HG03066 (cell line): ENCODE measurements at regions not wholly inside any gene's neighbourhood (a gene's known extent, or its start where the extent isn't known, plus 50 kb on each side); places are given as distances from the start of the nearest gene placed in this dataset.
"Not testable (repeated sequence)": the region's sequence is repeated elsewhere in the genome, so short reads cannot be mapped to it uniquely, and the experiment has no call there.

Experiments used
- ATAC-seq: cut with Tn5 transposase; IDR thresholded peaks from one replicate; pipeline ENCODE4 v1.9.1; 2021; ENCODE audit warnings: low read depth; ENCODE audit not compliant: unreplicated experiment

DNA sequence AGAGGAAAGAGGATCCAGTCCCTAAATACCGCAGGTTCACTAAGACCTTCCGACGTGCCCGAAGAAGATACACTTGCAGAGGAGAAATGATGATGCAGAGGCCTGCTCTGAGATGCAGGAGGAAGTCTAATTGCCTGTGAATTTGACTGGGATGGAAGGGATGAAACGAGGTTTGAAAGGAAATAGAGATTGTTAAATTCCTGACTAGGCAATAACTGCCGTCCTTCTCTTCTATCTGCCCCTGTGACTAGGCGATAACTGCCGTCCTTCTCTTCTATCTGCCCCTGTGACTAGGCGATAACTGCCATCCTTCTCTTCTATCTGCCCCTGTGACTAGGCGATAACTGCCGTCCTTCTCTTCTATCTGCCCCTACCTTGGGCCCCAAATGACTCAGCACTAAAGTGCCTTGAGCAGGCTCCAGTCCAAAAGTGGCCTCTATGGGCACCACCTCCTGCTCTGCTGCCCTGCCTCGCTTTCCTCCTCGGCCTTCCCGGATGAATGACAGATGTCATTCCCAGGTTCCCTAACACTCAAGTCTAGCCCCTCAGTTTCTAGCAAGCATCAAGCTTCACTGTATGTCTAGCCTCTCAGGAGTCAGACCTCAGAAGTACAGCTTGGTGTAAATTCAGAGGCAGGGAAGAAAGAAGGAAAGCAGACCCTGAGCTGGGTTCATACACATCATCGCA lies 189.1 kb downstream of the FOXD4L6 start:
- not testable (repeated sequence) for ATAC-seq

DNA sequence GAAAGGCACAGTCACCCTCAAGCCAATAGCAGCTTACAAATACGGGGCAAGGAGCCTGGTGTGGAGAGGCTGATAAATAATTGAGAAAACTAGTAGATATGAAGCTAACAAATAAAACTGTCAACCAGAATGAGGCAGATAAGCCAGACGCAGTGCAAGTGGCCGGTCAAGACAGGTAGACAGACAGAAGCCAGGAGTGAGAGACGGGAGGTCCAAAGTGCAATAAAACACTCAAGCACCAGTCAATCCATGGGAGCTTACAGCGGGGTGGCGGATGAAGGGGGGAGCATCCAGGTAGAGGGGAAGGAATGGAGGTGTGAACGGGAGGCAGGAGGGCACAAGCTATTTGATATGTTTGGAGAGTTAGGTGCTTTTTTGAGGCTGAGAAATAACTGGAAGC lies 193.1 kb downstream of the FOXD4L6 start:
- ATAC-seq: no peak

DNA sequence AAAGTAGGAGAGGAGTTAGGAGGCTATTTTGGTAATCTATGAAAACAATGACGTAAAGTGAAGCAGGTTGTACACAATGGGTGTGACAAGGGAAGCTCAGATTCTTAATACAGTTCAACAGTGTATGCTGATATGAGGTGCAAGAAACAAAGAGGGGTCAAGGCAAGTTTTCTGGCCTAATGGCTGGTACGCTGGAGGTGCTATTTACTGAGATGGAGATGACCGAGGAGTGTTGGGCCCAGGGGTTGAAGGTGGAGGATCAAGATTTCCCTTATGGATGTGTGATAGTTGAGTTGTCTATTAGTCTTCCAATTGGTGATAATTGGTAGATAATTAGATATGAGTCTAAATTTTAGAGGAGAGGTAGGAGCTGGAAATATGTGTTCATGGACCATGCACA lies 194.0 kb downstream of the FOXD4L6 start:
- not testable (repeated sequence) for ATAC-seq

- not testable (repeated sequence) for ATAC-seq
Measured at GRCh38 chr9:40930426-40930825, 198.1 kb downstream of the FOXD4L6 start.

DNA sequence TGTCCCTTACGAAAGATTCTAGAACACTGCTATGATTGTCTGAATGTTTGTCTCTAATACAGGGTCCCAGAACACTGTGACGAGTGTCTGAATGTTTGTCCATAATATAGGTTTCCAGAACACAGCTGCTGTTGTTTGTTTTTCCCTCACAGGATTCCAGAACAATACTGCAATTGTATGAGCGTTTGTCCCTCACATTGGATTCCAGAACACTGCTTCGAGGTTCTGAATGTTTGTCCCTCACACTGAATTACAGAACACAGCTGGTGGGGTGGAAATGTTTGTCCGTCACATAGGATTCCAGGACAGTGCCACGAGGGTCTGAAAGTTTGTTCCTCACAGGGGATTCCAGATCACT lies 199.0 kb downstream of the FOXD4L6 start:
- ATAC-seq: not testable (repeated sequence)

DNA sequence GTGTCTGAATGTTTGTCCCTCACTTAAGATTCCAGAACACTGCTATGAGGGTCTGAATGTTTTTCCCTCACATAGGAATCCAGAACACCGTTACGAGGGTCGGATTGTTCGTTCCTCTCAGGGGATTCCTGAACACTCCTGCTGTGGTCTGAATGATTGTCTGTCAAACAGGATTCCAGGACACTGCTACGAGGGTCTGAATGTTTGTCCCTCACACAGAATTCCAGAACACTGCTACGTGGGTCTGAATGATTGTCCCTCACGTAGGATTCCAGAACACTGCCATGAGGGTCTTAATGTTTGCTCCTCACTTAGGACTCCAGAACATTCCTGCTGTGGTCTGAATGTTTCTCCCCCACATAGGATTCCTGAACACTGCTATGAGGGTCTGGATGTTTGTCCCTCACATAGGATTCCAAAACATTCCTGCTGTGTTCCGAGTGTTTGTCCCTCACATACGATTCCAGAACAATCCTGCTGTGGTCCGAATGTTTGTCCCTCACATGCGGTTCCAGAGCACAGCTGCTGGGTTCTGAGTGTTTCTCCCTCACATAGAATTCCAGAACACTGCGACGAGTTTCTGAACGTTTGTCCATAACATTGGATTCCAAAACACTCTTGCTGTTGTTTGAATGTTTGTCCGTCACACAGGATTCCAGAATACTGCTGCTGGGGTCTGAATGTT lies 199.5 kb downstream of the FOXD4L6 start:
- no peak for ATAC-seq

DNA sequence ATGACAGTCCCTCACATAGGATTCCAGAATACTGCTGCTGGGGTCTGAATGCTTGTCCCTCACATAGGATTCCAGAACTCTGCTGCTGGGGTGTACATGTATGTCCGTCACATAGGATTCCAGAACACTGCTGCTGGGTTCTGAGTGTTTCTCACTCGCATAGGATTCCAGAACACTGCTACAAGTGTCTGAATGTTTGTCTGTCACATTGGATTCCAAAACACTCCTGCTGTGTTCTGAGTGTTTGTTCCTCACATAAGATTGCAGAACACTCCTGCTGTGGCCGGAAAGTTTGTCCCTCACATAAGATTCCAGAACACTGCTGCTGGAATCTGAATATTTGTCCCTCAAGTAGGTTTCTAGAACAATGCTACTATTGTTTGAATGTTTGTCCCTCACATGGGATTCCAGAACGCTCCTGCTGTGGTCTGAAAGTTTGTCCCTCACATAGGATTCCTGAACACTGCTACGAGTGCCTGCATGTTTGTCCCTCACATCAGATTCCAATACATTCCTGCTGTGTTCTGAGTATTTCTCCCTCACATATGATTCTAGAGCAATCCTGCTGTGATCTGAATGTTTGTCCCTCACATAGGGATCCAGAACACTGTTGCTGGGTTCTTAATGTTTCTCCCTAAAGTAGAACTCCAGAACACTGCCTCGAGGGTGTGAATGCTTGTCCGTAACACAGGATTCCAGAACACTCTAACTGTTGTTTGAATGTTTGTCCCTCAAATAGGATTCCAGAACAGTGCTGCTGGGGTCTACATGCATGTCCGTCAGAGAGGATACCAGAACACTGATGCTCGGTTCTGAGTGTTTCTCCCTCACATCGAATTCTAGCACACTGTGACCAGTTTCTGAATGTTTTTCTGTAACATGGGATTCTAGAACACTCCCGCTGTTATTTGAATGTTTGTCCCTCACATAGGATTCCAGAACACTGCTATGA lies 200.4 kb downstream of the FOXD4L6 start:
- ATAC-seq: no peak

DNA sequence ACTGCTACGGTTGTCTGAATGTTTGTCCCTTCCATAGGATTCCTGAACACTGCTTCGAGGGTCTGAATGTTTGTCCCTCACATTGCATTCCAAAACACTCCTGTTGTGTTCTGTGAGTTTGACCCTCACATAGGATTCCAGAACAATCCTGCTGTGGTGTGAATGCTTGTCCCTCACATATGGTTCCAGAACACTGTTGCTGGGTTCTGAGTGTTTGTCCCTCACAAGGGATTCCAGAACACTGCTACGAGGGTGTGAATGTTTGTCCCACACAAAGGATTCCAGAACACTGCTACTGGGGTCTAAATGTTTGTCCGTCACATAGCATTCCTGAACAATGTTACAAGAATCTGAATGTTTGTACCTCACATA lies 201.2 kb downstream of the FOXD4L6 start:
- ATAC-seq: no peak

DNA sequence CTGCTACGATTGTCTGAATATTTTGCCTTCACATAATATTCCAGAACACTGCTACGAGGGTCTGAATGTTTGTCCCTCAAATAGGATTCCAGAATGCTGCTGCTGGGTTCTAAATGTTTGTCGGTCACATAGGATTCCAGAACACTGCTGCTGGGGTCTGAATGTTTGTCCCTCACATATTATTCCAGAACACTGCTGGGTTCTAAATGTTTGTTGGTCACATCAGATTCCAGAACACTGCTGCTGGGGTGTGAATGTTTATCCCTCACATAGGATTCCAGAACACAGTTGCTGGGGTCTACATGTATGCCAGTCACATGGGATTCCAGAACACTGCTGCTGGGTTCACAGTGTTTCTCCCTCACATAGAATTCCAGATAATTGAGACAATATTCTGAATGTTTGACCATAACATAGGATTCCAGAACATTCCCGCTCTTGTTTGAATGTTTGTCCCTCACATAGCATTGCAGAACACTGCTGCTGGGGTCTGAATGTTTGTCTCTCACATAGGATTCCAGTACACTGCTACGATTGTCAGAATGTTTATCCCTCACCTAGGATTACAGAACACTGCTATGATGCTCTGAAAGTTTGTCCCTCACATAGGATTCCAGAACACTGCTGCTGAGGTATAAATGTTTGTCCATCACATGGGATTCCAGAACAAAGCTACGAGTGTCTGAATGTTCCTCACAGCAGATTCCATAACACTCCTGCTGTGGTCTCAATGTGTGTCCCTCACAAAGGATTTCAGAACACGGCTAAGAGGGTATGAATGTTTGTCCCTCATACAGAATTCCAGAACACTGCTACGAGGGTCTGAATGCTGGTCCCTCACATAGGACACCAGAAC lies 201.8 kb downstream of the FOXD4L6 start:
- ATAC-seq: no peak

DNA sequence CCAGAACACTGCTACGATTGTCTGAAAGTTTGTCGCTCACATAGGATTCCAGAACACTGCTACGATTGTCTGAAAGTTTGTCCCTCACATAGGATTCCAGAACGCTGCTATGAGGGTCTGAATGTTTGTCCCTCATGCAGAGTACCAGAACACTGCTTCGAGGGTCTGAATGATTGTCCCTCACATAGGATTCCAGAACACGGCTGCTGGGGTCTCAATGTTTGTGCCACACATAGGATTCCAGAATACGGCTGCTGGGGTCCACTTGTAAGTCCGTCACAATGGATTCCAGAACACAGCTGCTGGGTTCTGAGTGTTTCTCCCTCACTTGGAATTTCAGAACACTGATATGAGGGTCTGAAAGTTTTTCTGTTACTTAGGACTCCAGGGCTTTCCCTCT lies 203.3 kb downstream of the FOXD4L6 start:
- no peak for ATAC-seq

GRCh38 chr9:40916399-40916783 lies 212.1 kb downstream of the FOXD4L6 start:
- ATAC-seq: not testable (repeated sequence)

DNA sequence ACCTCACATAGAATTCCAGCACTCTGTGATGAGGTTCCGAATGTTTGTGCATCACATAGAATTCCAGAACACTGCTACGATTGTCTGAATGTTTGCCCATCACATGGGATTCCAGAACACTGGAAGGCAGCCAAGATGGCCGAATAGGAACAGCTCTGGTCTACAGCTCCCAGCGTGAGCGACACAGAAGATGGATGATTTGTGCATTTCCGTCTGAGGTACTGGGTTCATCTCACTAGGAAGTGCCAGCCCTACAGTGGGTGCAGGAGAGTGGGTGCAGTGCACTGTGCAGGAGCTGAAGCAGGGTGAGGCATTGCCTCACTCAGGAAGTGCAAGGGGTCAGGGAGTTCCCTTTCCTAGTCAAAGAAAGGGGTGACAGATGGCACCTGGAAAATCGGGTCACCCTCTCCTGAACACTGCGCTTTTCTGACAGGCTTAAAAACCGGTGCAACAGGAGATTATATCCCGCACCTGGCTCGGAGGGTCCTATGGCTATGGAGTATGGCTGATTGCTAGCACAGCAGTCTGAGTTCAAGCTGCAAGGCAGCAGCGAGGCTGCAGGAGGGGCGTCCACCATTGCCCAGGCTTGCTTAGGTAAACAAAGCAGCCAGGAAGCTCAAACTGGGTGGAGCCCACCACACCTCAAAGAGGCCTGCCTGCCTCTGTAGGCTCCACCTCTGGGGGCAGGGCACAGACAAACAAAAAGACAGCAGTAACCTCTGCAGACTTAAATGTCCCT lies 212.7 kb downstream of the FOXD4L6 start:
- ATAC-seq: not testable (repeated sequence)

- no peak for ATAC-seq
Measured at GRCh38 chr9:40914772-40915659, 213.5 kb downstream of the FOXD4L6 start.

GRCh38 chr9:40913928-40914673 lies 214.4 kb downstream of the FOXD4L6 start:
- ATAC-seq: no peak

DNA sequence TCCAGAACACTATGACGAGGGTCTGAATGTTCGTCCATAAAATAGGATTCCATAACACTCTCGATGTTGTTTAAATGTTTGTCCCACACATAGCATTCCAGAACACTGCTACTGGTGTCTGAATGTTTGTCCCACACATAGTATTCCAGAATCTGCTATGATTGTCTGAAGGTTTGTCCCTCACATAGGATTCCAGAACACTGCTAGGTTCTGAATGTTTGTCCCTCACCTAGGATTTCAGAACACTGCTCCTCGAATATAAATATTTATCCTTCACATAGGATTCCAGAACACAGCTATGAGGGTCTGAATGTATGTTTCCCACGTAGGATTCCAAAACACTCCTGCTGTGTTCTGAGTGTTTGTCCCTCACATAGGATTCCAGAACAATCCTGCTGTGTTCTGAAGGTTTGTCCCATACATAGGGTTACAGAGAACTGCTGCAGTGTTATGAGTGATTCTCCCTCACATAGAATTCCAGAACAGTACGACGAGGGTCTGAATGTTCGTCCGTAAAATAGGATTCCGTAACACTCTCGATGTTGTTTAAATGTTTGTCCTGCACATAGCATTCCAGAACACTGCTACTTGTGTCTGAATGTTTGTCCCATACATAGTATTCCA lies 215.3 kb downstream of the FOXD4L6 start:
- no peak for ATAC-seq

DNA sequence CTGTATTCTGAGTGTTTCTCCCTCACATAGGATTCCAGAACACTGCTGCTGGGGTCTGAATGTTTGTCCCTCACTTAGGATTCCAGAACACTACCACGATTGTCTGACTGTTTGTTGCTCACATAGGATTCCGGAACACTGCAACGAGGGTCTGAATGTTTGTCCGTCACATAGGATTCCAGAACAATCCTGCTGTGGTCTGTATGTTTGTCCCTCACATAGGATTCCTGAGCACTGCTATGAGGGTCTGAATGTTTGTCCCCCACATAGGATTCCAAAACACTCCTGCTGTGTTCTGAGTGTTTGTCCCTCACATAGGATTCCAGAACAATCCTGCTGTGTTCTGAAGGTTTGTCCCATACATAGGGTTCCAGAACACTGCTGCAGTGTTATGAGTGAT lies 215.8 kb downstream of the FOXD4L6 start:
- ATAC-seq: not testable (repeated sequence)

DNA sequence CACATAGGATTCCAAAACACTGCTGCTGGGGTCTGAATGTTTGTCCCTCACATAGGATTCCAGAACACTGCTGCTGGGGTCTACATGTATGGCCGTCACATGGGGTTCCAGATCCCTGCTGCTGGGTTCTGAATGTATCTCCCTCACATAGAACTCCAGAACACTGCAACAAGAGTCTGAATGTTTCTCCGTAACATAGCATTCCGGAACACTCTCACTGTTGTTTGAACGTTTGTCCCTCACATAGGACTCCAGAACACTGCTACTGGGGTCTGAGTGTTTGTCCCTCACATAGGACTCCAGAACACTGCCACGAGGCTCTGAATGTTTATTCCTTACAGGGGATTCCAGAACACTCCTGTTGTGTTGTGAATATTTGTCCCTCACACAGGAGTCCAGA lies 216.8 kb downstream of the FOXD4L6 start:
- ATAC-seq: no peak

DNA sequence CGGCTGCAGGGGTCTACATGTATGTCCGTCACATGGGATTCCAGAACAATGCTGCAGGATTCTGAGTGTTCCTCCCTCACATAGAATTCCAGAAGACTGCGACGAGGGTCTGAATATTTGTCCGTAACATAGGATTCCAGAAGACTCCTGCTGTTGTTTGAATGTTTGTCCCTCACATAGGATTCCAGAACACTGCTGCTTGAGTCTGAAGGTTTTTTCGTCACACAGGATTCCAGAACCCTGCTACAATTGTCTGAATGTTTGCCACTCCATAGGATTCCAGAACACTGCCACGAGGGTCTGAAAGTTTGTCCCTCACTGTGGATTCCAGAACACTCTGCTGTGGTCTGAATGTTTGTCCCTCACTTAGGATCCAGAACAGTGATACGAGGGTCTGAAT lies 217.5 kb downstream of the FOXD4L6 start:
- not testable (repeated sequence) for ATAC-seq
